ENCODE measurements at regions not wholly inside any gene's neighbourhood (a gene's known extent, or its start where the extent isn't known, plus 50 kb on each side); places are given as distances from the start of the nearest gene placed in this dataset.

DNA sequence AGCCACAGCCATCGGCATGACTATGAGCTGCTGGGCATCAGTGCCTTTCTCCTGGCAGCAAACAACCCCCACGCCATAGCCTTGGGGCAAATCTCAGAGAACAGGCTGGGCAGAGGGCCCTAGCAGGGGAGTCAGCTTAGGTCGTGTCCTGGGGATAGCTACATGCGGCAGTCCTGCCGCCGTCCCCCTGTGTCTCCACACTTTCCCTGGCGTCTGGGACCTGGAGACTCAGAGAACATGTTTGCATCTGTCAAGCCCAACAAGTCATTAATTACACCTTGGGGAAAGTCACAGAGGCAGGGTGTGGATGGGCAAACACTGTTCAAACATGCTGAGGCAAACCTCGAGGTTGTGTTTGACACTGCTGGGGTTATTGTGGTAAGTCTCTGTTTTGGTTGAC, 123.6 kb downstream of the C5orf15 start:
- Histone ChIP-seq H3K9me3 (no peaks in the 10 kb centered on the region), H3K4me1 (ENCODE audit: control insufficient read depth in 1 of 2, low read depth in 2 of 2) (no peaks in the 10 kb centered on the region), H3K4me3 (no peak overlapping the region), H3K27ac (no peak overlapping the region), H3K27me3 (replicated peaks; ENCODE audit: insufficient read depth) (no peaks in the 10 kb centered on the region), H3K36me3 (no peaks in the 10 kb centered on the region)
- TF ChIP-seq, protein P1, sequence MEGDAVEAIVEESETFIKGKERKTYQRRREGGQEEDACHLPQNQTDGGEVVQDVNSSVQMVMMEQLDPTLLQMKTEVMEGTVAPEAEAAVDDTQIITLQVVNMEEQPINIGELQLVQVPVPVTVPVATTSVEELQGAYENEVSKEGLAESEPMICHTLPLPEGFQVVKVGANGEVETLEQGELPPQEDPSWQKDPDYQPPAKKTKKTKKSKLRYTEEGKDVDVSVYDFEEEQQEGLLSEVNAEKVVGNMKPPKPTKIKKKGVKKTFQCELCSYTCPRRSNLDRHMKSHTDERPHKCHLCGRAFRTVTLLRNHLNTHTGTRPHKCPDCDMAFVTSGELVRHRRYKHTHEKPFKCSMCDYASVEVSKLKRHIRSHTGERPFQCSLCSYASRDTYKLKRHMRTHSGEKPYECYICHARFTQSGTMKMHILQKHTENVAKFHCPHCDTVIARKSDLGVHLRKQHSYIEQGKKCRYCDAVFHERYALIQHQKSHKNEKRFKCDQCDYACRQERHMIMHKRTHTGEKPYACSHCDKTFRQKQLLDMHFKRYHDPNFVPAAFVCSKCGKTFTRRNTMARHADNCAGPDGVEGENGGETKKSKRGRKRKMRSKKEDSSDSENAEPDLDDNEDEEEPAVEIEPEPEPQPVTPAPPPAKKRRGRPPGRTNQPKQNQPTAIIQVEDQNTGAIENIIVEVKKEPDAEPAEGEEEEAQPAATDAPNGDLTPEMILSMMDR (IDR thresholded peaks at IDR 0.05), result no peak
- no peak for DNase-seq (ENCODE audit: low spot score)
- no peak for ATAC-seq (ENCODE audit: insufficient number of reproducible peaks, low FRiP score, low read depth)

- no peak for DNase-seq (ENCODE audit: low spot score)
- no peak for ATAC-seq (ENCODE audit: insufficient number of reproducible peaks, low FRiP score, low read depth)
- Histone ChIP-seq H3K4me1 (ENCODE audit: control insufficient read depth in 1 of 2, low read depth in 2 of 2) (no peaks in the 10 kb centered on the region), H3K9me3 (no peaks in the 10 kb centered on the region), H3K36me3 (no peaks in the 10 kb centered on the region), H3K27me3 (replicated peaks; ENCODE audit: insufficient read depth) (no peaks in the 10 kb centered on the region), H3K27ac (no peak overlapping the region), H3K4me3 (no peak overlapping the region)
- TF ChIP-seq, protein P1 (IDR thresholded peaks at IDR 0.05), result no peak
Observed at GRCh38 chr5:133843911-133844310, 124.5 kb downstream of the C5orf15 start.

GRCh38 chr5:133842846-133843611, 125.4 kb downstream of the C5orf15 start:
- H3K4me3 ChIP-seq, result no peak overlapping the region
- no peaks in the 10 kb centered on the region for H3K9me3 ChIP-seq
- no peaks in the 10 kb centered on the region for H3K4me1 ChIP-seq (ENCODE audit: control insufficient read depth in 1 of 2, low read depth in 2 of 2)
- TF ChIP-seq, protein P1 (IDR thresholded peaks at IDR 0.05), result no peak
- ATAC-seq (ENCODE audit: insufficient number of reproducible peaks, low FRiP score, low read depth), result no peak
- no peak for DNase-seq (ENCODE audit: low spot score)
- no peaks in the 10 kb centered on the region for H3K27me3 ChIP-seq (replicated peaks; ENCODE audit: insufficient read depth)
- H3K36me3 ChIP-seq, result no peaks in the 10 kb centered on the region
- no peak overlapping the region for H3K27ac ChIP-seq

DNA sequence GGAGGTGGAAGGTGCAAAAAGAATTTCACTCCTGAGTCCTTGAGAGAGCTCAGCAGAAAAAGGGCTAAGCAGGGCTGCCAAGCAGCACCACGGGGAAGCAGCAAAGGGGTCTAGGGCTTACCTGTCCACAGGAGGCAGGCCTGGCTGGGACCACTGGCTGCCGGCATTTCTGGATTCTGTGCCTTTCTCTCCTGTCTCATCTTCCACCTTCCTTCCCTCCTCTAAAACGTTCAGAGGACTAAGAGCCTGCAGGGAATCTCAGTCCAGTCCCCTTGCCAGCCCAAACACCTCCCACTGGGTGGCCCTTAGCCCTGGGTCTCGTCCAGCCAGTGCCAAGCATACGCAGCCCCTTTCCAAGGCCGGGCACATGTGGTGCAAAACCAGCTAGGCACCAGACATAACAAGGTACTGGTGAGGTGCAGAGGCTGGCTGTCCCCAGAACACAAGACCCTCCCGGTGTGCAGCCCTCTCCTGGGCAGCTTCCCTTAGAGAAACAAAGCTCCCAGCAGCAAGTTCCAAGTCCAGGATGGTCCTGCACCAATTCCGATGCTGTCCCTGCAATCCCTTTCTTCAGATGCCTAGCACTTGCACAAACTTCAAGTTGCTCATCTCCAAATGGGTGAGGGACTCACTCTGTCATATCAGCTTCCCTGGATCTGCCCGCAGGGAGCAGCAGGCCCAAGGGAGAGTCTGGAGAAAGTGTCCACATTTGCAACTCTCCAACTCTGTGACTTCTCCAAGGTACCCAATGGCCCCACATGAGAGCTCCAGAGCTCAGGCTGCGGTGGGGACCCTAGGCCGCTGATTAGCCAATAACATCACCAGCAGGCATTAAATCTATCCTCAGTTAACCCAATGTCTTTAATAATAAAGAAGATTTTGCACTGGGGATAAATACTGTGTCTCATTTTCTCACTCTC, 126.3 kb downstream of the C5orf15 start:
- H3K4me1 ChIP-seq (ENCODE audit: control insufficient read depth in 1 of 2, low read depth in 2 of 2), result no peaks in the 10 kb centered on the region
- TF ChIP-seq, protein P1 (IDR thresholded peaks at IDR 0.05), result no peak
- H3K36me3 ChIP-seq, result no peaks in the 10 kb centered on the region
- no peaks in the 10 kb centered on the region for H3K9me3 ChIP-seq
- H3K27ac ChIP-seq, result no peak overlapping the region
- H3K4me3 ChIP-seq, result no peak overlapping the region
- no peak for ATAC-seq (ENCODE audit: insufficient number of reproducible peaks, low FRiP score, low read depth)
- no peak for DNase-seq (ENCODE audit: low spot score)
- H3K27me3 ChIP-seq (replicated peaks; ENCODE audit: insufficient read depth), result no peaks in the 10 kb centered on the region

- Histone ChIP-seq H3K9me3 (no peaks in the 10 kb centered on the region), H3K27ac (no peak overlapping the region), H3K4me1 (ENCODE audit: control insufficient read depth in 1 of 2, low read depth in 2 of 2) (no peaks in the 10 kb centered on the region), H3K36me3 (no peaks in the 10 kb centered on the region), H3K27me3 (replicated peaks; ENCODE audit: insufficient read depth) (no peaks in the 10 kb centered on the region), H3K4me3 (no peak overlapping the region)
- ATAC-seq (ENCODE audit: insufficient number of reproducible peaks, low FRiP score, low read depth), result no peak
- TF ChIP-seq, protein P1 (IDR thresholded peaks at IDR 0.05), result no peak
- no peak for DNase-seq (ENCODE audit: low spot score)
Observed at GRCh38 chr5:133840168-133840567, 128.3 kb downstream of the C5orf15 start.

Data from thoracic aorta (tissue), 2 donors.